Activated CD4-positive, alpha-beta T cell treated with anti-CD3 and anti-CD28 coated beads, Interleukin-2, Interleukin-6, amounts not matched to agents 100 ng/mL and 50 ng/mL, durations not matched to agents 16 hours and 8 hours (primary cell): ENCODE measurements at regions not wholly inside any gene's neighbourhood (a gene's known extent, or its start where the extent isn't known, plus 50 kb on each side); places are given as distances from the start of the nearest gene placed in this dataset.

Source experiments
- DNase-seq: peaks from one replicate; pipeline ENCODE4 v3.0.0-alpha.2; 2020

DNA sequence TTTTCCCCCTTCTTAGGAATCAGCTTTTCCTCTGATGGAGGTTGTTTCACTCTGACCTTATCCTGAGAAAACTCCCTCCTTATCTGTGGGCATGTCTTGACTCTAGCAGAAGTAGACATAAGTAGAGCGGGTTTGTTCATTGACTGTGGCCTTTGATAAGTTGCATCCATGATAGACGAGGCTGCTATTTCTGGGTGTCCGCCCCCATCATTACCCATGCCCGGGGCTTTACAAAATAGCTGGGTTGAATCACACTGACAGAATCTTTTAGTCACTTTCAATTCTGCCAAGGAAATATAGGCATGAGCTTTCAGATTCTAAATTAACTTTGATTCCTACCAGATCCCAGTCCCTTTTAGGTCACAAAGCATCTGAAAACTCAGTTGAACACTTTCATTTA, 223.8 kb downstream of the SEC61B start:
- no peak for DNase-seq

DNA sequence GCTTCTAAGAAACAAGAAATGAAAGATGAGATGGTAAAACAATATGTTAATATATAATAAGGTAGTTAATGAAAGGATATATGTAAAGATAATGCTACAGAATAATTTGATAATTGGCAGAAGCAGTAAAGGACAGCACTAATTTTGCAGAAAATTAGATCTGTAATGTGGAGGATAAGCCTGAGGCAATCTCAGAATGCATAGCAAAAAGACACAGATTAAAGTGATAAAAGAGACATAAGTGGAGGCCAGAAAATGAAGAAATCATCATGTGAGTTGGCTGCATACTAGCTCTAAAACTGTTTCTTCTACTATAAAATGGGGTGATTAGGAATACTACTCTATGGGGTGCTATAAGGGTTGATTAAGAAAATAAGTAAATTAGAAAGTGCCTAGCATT, 225.9 kb downstream of the SEC61B start:
- DNase-seq, result no peak

GRCh38 chr9:99449726-99450125, 227.6 kb downstream of the SEC61B start:
- no peak for DNase-seq

GRCh38 chr9:99451112-99451606, 229.1 kb downstream of the SEC61B start:
- DNase-seq, result no peak

DNA sequence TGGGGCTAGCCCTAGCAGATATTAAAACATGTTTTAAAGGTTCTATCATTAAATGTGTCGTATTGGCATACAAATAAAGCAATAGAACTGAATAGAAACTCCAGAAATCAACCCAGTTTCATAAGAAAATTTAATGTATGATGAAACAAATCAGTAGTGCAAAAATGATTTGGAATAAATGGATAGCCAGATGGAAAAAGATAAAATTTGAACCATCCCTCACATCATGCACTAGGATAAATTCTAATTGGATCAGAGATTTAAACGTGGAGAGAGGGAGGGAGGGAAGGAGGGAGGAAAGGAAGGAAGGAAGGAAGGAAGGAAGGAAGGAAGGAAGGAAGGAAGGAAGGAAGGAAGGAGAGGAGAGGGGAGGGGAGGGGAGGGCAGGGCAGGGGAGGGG, 235.3 kb downstream of the SEC61B start:
- no peak for DNase-seq

DNA sequence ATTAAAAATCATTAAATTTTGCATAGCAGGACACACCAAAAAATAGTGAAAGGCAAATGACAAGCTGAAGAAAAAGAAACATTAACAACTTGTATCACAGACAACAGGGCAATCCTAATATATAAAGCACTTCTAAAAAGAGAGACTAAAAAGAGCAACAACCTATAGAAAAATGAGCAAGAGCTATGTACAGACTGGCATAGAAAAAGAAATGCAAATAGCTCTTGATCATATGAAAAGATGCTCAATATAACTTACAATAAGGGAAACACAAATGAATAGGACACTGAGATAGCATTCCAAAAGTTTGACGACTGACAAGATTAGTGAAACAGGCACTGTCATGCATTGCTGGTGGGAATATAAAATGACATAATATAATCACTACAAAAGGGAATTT, 235.9 kb downstream of the SEC61B start:
- DNase-seq, result no peak

- DNase-seq, result no peak
These were observed 237.8 kb downstream of the SEC61B start for GRCh38 chr9:99459919-99460318.

- no peak for DNase-seq
These were observed 241.0 kb downstream of the SEC61B start for GRCh38 chr9:99463131-99463530.

DNA sequence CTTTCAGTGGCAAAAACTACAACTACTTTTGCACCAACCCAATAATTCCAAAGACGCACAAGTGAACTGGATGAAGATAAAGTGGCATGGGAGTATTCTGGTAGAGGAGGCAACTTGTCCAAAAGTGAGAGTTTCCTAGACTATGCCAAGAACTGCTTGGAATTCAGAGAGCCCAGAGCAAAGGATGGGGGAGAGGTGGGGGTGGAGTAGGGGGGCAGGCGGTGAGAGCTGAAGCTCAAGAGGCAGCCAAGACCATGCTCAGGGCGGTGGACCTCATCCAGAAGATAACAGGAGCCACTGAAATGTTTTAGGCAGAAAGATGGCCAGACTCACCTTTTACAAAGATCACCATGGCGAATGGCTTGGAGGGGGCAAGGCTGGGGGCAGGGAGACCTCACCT, 242.5 kb downstream of the SEC61B start:
- DNase-seq, result no peak

DNA sequence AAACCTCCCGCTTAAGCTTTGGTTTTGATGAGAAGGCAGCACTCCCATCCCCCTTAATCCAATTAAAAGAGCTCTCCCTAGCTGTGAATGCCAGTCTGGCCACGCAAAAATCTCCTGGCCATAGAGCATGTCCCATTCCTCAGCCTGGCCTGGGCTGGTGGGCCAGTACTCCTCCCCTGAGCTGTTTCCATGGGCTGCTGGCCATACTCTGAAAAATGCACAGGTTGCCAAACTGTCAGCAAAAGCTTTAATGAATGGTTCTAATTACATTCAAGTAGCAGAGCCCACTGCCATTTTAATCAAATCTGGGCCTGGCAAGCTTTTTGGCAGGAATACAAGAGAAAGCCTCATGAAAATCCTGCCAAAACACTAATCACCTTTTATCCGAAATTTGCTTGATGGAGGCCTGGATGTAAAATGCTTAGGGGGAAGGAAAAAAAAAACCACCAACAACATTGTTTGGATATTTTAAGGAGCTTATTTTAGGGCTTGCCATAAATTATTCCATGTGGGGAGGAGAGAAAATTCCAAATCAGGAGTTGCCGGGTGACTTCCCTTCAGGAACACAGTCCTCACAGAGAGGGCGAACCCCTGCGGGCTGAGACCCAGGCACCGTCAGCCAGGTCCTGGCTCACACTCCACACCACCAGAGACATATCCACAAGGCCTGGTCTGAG, 243.3 kb downstream of the SEC61B start:
- no peak for DNase-seq

GRCh38 chr9:99466104-99466503, 244.0 kb downstream of the SEC61B start:
- no peak for DNase-seq

DNA sequence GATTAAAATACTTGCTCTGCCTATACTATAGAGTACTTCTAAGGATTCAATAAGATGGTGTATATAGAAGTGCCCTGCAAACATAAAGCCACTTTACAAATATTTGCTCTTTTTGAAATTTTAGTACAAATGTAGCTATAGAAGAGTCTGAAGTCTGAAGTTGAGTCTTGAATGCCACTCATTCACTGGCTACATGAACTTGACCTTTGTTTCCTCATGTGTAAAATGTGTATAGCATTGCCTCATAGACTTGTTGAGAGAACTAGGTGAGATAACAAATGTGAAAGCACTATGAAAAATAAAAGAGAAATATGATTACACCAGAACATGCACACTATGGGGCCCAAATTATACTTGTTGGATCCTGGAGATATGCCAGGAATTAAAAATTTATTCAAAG, 244.7 kb downstream of the SEC61B start:
- no peak for DNase-seq

GRCh38 chr9:99471033-99471432, 249.0 kb downstream of the SEC61B start:
- DNase-seq, result no peak

DNA sequence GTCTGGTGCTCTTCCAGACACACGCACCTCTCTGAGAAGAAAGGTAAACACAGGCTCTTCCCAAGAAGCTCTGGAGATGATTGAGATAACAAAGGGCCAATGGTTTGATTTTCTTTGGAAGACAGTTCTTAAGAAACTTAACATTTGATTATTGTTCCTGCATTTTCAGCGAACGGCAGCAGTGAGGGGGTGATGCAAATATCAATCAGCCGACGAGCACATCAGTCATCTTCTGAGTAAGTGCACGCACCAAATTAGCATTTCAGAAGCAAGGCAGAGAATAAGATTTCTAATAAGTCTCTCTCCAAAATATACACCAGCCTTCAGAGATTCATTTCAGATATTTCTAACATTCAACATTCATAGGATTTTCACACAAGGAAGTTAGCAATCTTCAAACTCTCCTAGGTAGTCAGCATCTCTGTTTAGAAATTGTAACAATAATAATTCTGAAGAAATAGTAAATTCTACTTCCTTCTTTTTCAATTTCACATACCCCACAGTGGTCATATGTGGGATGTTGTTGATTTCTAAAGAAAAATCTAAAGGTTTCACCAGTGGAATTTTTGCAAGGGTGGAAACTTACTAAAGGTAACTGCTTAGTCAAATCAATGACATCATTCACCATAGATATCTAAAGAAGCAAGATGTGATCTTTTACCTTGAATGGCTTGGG, 250.3 kb downstream of the SEC61B start:
- DNase-seq, result no peak

- DNase-seq, result no peak
These were observed 250.8 kb downstream of the SEC61B start for GRCh38 chr9:99472916-99473245.

DNA sequence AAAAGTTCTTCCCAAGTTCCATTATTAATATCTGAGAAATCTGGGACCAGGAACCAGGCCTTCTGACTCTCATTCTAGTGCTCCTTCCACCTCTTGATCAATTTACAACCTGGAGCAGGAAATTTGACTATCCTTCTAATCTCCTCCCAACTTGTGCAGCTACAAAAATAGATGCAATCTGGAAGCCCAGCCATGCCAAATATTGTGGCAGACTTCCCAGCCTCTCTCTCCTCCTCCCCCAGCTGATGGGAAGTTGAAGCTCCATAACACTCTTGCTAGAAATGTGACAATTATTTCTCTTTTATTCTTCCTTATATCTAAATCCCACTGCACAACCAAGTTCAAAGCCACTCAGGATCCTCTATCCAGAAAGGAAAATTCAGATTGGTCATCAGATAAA, 252.1 kb downstream of the SEC61B start:
- DNase-seq, result no peak

DNA sequence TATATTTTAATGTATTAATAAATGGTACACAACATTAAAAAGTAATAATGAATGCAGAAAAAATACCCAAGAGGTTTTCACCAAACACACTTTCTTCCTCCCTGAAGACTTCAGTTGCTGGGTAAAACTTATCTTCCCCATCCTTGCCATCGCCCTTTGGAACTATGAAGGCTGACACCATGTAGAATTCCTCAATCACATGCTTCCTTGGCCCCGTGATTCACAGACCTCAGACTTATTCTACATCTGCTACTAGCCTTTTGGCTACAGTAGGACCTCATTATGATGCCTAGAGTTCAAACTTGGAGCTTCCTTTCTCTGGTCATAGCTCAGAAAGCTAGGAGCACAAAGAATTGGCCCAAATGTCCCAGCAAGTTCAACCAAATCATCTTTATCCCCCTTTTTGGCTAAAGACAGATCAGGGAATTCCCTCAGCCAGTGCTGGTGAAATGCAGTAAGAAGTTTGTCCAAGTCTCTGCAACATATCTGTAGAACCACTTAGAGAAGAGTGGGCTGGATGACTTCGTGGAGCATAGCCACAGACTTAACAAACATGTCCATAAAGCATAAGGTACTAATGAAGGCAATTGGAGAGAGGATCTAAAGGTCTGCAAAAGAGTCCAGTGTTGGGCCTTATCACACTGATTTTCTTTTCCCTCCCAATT, 253.5 kb downstream of the SEC61B start:
- no peak for DNase-seq

- DNase-seq, result no peak
These were observed 256.5 kb downstream of the SEC61B start for GRCh38 chr9:99478469-99479027.

DNA sequence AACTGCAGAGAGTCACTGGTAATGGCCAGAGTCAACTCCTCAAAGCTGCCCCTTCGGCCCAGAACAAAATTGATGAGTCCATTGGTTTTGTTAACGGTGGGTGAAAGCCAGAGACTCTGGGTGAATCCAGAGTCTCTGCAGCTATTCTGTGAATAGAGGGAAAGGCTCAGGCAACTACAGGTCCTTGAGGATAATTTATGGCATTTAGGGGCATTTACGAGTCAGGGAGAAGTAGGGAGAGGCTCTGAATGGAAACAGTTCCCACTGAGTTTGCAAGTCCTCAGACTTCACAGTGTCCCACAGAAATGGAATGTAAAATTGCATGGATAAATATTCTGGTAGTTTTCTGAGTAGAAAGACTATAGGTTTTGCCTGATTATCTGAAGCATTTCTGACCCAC, 257.8 kb downstream of the SEC61B start:
- DNase-seq, result no peak

GRCh38 chr9:99485459-99485858, 263.4 kb downstream of the SEC61B start:
- DNase-seq, result no peak

GRCh38 chr9:99486684-99487083, 264.6 kb downstream of the SEC61B start:
- no peak for DNase-seq

- no peak for DNase-seq
These were observed 266.3 kb downstream of the SEC61B start for GRCh38 chr9:99488131-99489059.

DNA sequence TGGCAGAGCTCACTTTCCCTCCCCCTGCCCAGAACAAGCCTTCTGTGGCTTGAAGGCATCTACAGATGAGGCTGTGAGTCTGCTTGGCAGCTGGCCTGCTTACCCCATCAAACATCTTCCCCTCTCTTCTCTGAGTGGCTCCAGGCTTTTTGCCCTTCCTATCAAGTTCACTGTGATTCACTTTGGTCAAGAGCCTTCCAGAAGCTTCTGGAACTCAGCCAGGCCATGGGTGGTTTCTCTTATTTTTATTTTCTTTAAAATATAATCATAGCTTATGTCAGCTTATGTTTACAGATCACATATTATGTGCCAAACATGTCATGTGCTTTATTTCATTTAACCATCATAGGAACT, 267.0 kb downstream of the SEC61B start:
- no peak for DNase-seq
